ENCODE measurements at regions not wholly inside any gene's neighbourhood (a gene's known extent, or its start where the extent isn't known, plus 50 kb on each side); places are given as distances from the start of the nearest gene placed in this dataset.

GRCh38 chr12:59453475-59453874, 142.4 kb upstream of the SLC16A7 start:
- H3K23ac ChIP-seq (ENCODE audit: low read depth, low read length): no peak overlapping the region
- peaks cover 4% of the 10 kb centered on the region; the same call in 1 of the 2 replicates for H3K4me1 ChIP-seq (ENCODE audit: control insufficient read depth, insufficient read depth, low read length)
- no peak overlapping the region for H2AFZ ChIP-seq (replicated peaks; ENCODE audit: low read length, poor library complexity)
- ATAC-seq (ENCODE audit: low read depth): no peak
- no peak overlapping the region for H3K27ac ChIP-seq (ENCODE audit: insufficient read depth, low read length)
- H3K14ac ChIP-seq (replicated peaks; ENCODE audit: low read depth, low read length): no peak overlapping the region
- no peak overlapping the region for H2BK20ac ChIP-seq (ENCODE audit: low read depth, low read length)
- H3K4me2 ChIP-seq (ENCODE audit: low read depth, low read length): no peak overlapping the region
- no peaks in the 10 kb centered on the region for H3K9me3 ChIP-seq (ENCODE audit: control insufficient read depth, insufficient read depth, low read length)
- no peak overlapping the region for H2BK5ac ChIP-seq (ENCODE audit: low read depth, low read length, poor library complexity, severe bottlenecking)
- H2BK15ac ChIP-seq (ENCODE audit: low read depth, low read length): no peak overlapping the region; the same call in 2 of the 3 replicates
- no peak overlapping the region for H3K9ac ChIP-seq (ENCODE audit: low read depth, low read length)
- no TSS peak for BruUV-seq (replicated peaks)
- POLR2A ChIA-PET (ENCODE audit: unreplicated experiment): no interaction called here
- no peaks in the 10 kb centered on the region for H4K20me1 ChIP-seq (ENCODE audit: insufficient read depth, low read length)
- H3K4me3 ChIP-seq (ENCODE audit: insufficient read depth, low read depth, low read length): no peak overlapping the region
- dilution Hi-C loops (cut with HindIII; ENCODE audit: low sequenced_read_pairs, unreplicated experiment): no loop called here
- H2AK9ac ChIP-seq (replicated peaks; ENCODE audit: low read depth, low read length, poor library complexity): no peak overlapping the region
- H3K79me1 ChIP-seq (ENCODE audit: low read depth in 1 of 2, low read length in 2 of 2): no peaks in the 10 kb centered on the region
- intact Hi-C loops (cut with micrococcal nuclease): loop anchor here (5.0 kb wide), 1 partner anchor 144 kb away; the partner anchor contains the start of gene SLC16A7
- no peak overlapping the region for H3K56ac ChIP-seq (ENCODE audit: extremely low read depth, insufficient read depth, low read length)
- no peak overlapping the region for H4K5ac ChIP-seq (ENCODE audit: low read depth, low read length)
- DNase-seq: no peak
- CTCF ChIA-PET: no interaction called here
- H2BK120ac ChIP-seq (ENCODE audit: low read depth, low read length): no peak overlapping the region
- peak overlapping the region; percentile 88; the same call in 1 of the 2 replicates for H2AK5ac ChIP-seq (ENCODE audit: low read depth, low read length)
- H4K8ac ChIP-seq (ENCODE audit: low read depth in 2 of 2, low read length in 2 of 2): no peak overlapping the region
- H3K27me3 ChIP-seq (ENCODE audit: control insufficient read depth, insufficient read depth, low read length): no peaks in the 10 kb centered on the region
- no peak overlapping the region for H3K18ac ChIP-seq (ENCODE audit: low read depth, low read length)
- in situ Hi-C loops (cut with MboI; ENCODE audit: low sequenced_read_pairs): no loop called here
- peak overlapping the region; percentile 59; the same call in 1 of the 2 replicates for H3K4ac ChIP-seq (ENCODE audit: low read depth, low read length)
- H4K91ac ChIP-seq (ENCODE audit: insufficient read depth, low read depth, low read length): no peak overlapping the region; the same call in 1 of the 2 replicates
- peaks cover 2% of the 10 kb centered on the region for H3K9me1 ChIP-seq (ENCODE audit: insufficient read depth, low read length)
- H3K36me3 ChIP-seq (ENCODE audit: control insufficient read depth, insufficient read depth, low read length): no peaks in the 10 kb centered on the region
- TF ChIP-seq RCOR1 (IDR thresholded peaks at IDR 0.05; ENCODE audit: insufficient replicate concordance, low read length) (no peak), CEBPB (IDR thresholded peaks at IDR 0.05; ENCODE audit: low read depth, low read length) (peak; percentile 18; the same call in 1 of the 2 replicates)

Measured in IMR-90 (cell line).